ENCODE measurements at regions not wholly inside any gene's neighbourhood (a gene's known extent, or its start where the extent isn't known, plus 50 kb on each side); places are given as distances from the start of the nearest gene placed in this dataset.

DNA sequence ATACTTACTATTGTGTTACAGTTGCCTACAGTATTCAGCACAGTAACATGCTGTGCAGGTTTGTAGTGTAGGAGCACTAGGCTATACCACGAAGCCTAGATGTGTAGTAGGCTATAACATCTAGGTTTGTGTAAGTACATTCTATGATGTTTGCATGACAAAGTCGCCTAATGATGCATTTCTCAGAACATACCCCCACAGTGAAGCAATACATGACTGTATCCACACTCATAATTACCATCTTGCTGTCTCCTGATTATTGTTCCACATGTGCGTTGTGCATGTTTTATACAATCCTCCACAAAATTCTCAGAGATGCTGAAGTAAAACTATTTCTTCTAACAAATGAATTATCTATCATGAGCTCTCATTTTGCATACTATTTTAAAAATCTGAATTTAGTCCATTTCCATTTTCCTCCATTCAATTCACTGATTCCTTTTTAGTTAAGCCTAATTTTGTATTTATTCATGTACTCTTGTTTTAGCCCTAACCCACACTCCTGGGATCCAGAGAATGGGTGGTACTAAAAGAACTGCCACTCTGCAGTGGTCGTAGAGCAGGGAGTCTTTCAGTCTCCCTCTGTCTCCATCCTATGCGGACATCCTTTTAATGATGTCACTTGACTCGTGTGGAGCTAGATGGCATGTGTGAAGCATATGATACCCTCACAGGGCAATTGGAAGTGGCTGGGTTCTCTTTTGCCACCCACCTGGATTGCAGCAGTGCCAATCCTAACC, 67.6 kb upstream of the CAV2 start:
- H3K4me3 ChIP-seq = no peak overlapping the region
- no peaks in the 10 kb centered on the region for H3K27me3 ChIP-seq
- no peaks in the 10 kb centered on the region for H3K9me3 ChIP-seq
- no peak for DNase-seq (ENCODE audit: extremely low spot score in 2 of 2)
- no peak overlapping the region for H3K27ac ChIP-seq
- intact Hi-C loops (cut with DNase I) = no loop called here
- H3K36me3 ChIP-seq = no peaks in the 10 kb centered on the region
- H3K4me1 ChIP-seq = no peaks in the 10 kb centered on the region
- TF ChIP-seq CTCF (IDR thresholded peaks at IDR 0.05) (no peak), POLR2A (IDR thresholded peaks at IDR 0.05) (no peak), POLR2AphosphoS5 (IDR thresholded peaks at IDR 0.05; ENCODE audit: insufficient read depth in 1 of 2, low read depth in 1 of 2) (no peak)

DNA sequence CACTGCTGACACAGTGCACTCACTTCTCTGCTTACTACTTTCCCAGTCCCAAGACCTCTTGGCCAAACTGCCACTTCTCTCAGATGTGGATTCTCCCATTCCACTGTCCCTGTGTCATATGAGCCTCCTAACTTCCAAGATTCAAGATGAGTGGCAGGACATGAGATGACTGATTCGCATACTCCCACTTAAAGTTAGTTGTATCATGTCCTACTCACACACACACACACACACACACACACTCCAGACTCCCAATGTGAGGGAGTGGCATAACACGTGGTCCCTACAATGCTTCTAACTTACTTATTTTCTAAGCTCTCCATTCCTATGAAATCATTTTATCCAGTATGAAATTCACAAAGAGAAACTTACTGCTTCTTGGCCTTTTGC, 67.0 kb upstream of the CAV2 start:
- TF ChIP-seq POLR2A (IDR thresholded peaks at IDR 0.05) = no peak
- Histone ChIP-seq H3K27me3 (no peaks in the 10 kb centered on the region), H3K4me3 (no peak overlapping the region), H3K9me3 (no peaks in the 10 kb centered on the region), H3K27ac (no peak overlapping the region), H3K4me1 (no peaks in the 10 kb centered on the region), H3K36me3 (no peaks in the 10 kb centered on the region)
- DNase-seq (ENCODE audit: extremely low spot score in 2 of 2) = no peak
- intact Hi-C loops (cut with DNase I) = no loop called here

- Histone ChIP-seq H3K9me3 (no peaks in the 10 kb centered on the region), H3K27me3 (no peaks in the 10 kb centered on the region), H3K4me3 (no peak overlapping the region), H3K4me1 (no peaks in the 10 kb centered on the region), H3K36me3 (no peaks in the 10 kb centered on the region), H3K27ac (no peak overlapping the region)
- intact Hi-C loops (cut with DNase I) = no loop called here
- DNase-seq (ENCODE audit: extremely low spot score in 2 of 2) = no peak
- no peak for TF ChIP-seq POLR2A (IDR thresholded peaks at IDR 0.05)
- TF ChIP-seq CTCF (IDR thresholded peaks at IDR 0.05) = no peak
- no peak for TF ChIP-seq POLR2AphosphoS5 (IDR thresholded peaks at IDR 0.05; ENCODE audit: insufficient read depth in 1 of 2, low read depth in 1 of 2)
Measured at GRCh38 chr7:116433246-116433645, 66.3 kb upstream of the CAV2 start.

GRCh38 chr7:116434820-116435341, 64.7 kb upstream of the CAV2 start:
- Histone ChIP-seq H3K9me3 (no peaks in the 10 kb centered on the region), H3K27ac (no peak overlapping the region), H3K4me3 (no peak overlapping the region), H3K27me3 (no peaks in the 10 kb centered on the region), H3K4me1 (no peaks in the 10 kb centered on the region), H3K36me3 (no peaks in the 10 kb centered on the region)
- intact Hi-C loops (cut with DNase I) = no loop called here
- no peak for TF ChIP-seq POLR2A (IDR thresholded peaks at IDR 0.05)
- no peak for TF ChIP-seq POLR2AphosphoS5 (IDR thresholded peaks at IDR 0.05; ENCODE audit: insufficient read depth in 1 of 2, low read depth in 1 of 2)
- no peak for TF ChIP-seq CTCF (IDR thresholded peaks at IDR 0.05)
- no peak for DNase-seq (ENCODE audit: extremely low spot score in 2 of 2)

DNA sequence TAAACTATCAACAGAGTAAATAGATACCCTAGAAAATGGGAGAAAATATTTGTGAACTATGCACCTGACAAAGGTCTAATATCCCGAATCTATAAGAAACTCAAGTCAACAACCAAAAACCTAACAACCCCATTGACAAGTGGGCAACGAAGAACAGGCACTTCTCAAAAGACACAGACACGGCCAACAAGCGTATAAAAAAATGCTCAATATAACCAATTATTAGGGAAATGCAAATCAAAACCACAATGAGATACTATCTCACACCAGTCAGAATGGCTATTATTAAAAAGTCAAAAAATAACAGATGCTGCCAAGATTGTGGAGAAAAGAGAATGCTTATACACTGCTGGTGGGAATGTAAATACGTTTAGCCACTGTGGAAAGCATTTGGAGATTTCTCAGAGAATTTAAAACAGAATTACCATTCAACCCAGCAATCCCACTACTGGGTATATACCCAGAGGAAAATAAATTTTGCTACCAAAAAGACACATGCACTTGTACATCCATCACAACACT, 63.2 kb upstream of the CAV2 start:
- H3K27me3 ChIP-seq = no peaks in the 10 kb centered on the region
- intact Hi-C loops (cut with DNase I) = no loop called here
- no peak for DNase-seq (ENCODE audit: extremely low spot score in 2 of 2)
- H3K9me3 ChIP-seq = no peaks in the 10 kb centered on the region
- peaks cover 6% of the 10 kb centered on the region for H3K4me1 ChIP-seq
- H3K36me3 ChIP-seq = no peaks in the 10 kb centered on the region
- H3K27ac ChIP-seq = no peak overlapping the region
- TF ChIP-seq CTCF (IDR thresholded peaks at IDR 0.05) = no peak
- no peak for TF ChIP-seq POLR2AphosphoS5 (IDR thresholded peaks at IDR 0.05; ENCODE audit: insufficient read depth in 1 of 2, low read depth in 1 of 2)
- TF ChIP-seq POLR2A (IDR thresholded peaks at IDR 0.05) = no peak
- no peak overlapping the region for H3K4me3 ChIP-seq
